IPS DF 4.7 (cell line): ENCODE measurements at regions not wholly inside any gene's neighbourhood (a gene's known extent, or its start where the extent isn't known, plus 50 kb on each side); places are given as distances from the start of the nearest gene placed in this dataset.
"Not testable (repeated sequence)": the region's sequence is repeated elsewhere in the genome, so short reads cannot be mapped to it uniquely, and the experiment has no call there.

Experiments used
- DNase-seq: peaks from one replicate; pipeline ENCODE4 v3.0.0-alpha.2; 2013; ENCODE audit warnings: low spot score; ENCODE audit errors: extremely low read depth

- no peak for DNase-seq
These were observed 203.1 kb downstream of the ARHGEF9 start for GRCh38 chrX:63581906-63582305.

DNA sequence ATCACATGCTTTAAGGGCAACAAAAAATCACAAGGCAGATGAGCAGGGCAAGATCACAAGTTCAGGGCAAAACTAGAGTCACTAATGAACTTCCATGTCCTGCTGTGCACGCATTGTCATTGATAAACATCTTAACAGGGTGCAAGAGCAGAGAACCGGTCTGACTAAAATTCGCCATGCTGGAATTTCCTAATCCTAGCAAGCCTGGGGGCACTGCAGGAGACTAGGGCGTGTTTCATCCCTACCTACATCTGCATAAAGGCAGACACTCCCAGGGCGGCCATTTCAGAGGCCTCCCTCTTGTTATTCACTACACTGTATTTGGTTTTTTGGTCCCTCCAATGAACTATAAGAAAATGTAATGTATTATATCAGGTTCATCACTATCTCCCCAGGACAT is 203.6 kb downstream of the ARHGEF9 start:
- DNase-seq = no peak

DNA sequence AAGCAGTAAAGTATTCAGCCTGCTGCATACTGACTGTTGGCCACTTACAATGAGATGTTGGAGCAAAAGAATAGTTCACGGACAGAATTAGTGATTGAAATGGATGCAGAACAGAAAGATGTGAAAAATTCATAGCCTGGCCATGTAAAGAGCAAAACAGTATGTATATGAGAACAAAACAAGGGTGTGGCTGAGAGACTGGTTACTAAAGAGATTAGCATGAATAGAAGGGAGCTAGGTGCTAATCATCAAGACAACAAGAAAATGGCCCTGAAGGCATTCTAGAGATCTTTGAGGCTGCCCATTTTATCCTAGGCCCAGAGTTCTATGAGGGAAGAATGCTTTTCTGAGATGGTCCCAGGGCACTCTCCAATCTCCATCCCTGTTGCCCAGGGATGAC is 208.5 kb downstream of the ARHGEF9 start:
- DNase-seq = no peak

GRCh38 chrX:63575700-63576099 is 209.3 kb downstream of the ARHGEF9 start:
- DNase-seq = not testable (repeated sequence)

- no peak for DNase-seq
These were observed 215.7 kb upstream of the SPIN4 start for GRCh38 chrX:63566856-63567255.

DNA sequence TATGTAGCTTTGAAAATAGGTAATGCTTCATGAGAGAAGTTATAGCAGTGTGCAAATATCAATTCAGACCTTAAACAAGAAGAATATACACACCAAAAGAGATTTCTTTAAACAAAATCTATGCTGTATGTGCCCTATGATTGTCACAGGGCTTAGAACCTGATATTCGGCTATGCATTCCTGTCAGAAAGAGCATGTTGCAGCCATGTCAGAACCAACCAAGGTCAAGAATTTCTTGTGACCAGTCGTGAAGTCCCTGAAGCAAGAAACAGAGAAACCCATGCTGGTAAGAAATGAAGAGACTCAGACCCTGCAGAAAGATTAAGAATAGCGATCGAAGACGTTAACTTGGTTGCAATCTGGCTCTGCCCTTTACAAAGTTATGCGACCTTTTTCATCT is 210.3 kb upstream of the SPIN4 start:
- DNase-seq = no peak

DNA sequence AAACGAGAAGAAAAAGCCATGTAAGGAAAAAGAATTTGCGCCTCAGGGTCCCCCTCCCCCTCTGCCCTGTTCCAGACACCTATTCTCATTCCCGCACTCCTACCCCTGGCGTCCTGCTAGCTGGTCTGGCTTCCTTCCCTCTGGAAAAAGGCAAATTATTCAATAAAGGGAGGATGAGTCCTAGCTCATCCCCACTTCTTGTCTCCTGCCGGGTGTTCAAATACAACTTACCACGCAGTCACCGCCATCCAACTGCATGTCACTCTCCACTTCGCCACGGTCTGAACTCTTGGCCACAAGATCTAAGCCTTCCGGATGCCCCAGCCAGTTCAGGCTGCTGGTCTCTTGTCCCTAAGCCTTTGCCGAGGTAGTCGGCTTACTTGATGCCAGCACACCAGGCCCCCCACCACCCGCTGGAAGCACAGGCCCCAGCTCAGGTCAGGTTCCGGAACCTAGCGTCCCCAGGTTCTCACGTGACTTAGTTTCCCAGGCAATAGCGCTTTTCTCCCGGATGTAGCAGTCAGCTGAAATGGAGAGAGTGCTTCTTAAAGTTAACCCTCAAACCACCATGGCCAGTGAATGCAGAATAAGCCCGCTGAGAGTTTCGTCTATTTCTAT is 209.6 kb upstream of the SPIN4 start:
- DNase-seq = no peak

DNA sequence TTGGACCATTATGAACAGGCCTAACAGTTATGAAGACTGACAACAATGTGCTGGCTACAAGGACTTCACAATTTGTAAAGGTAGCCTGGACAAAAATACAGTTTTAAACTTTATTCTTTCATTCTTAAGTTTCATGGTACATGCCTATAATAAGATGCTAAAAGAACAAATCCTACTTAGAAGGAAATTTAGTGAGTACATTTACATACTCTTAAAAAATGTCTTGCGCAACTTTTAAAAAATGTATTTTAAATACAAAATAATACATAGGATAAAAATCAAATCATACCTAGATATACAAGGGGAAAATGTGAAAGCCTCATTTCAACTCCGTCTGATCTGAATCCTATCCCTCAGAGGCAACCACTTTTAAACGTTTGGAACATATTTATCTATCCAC is 200.7 kb upstream of the SPIN4 start:
- no peak for DNase-seq

DNA sequence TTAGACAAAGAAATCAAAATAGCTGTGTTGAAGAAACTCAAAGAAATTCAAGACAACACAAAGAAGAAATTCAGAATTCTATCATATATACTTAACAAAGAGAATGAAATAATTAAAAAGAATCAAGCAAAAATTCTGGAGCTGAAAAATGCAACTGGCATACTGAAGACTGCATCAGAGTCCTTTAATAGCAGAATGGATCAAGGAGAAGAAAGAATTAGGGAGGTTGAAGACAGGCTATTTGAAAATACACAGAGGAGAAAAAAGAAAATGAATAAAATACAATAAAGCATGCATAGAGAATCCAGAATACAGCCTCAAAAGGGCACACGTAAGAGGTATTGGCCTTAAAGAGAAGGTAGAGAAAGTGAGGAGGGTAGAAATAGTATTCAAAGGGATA is 179.5 kb upstream of the SPIN4 start:
- DNase-seq = no peak

- DNase-seq = no peak
These were observed 178.8 kb upstream of the SPIN4 start for GRCh38 chrX:63529961-63530360.

- DNase-seq = no peak
These were observed 175.7 kb upstream of the SPIN4 start for GRCh38 chrX:63526863-63527262.

DNA sequence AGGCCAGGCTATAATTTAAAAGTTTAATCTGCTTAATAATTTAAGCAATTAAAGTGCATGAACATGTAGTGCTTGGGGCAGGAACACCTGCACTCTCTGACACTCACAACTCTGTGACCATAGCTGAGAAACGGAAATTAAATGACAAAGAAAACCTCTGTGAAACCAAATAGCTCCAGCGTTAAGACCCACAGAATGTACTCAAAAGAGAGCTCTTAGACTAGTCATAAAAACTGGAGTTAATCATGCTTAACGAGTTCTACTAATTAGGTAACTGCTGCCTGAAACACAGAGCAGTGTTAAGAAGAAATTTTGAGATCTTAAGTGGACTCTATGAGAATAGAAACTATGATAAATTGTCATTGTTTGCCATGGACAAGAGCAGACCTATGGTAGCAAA is 174.4 kb upstream of the SPIN4 start:
- no peak for DNase-seq

DNA sequence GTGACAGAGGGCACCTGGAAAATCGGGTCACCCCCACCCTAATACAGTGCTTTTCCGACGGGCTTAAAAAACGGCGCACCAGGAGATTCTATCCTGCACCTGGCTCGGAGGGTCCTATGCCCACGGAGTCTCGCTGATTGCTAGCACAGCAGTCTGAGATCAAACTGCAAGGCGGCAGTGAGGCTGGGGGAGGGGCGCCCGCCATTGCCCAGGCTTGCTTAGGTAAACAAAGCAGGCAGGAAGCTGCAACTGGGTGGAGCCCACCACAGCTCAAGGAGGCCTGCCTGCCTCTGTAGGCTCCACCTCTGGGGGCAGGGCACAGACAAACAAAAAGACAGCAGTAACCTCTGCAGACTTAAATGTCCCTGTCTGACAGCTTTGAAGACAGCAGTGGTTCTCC is 168.2 kb upstream of the SPIN4 start:
- not testable (repeated sequence) for DNase-seq

DNA sequence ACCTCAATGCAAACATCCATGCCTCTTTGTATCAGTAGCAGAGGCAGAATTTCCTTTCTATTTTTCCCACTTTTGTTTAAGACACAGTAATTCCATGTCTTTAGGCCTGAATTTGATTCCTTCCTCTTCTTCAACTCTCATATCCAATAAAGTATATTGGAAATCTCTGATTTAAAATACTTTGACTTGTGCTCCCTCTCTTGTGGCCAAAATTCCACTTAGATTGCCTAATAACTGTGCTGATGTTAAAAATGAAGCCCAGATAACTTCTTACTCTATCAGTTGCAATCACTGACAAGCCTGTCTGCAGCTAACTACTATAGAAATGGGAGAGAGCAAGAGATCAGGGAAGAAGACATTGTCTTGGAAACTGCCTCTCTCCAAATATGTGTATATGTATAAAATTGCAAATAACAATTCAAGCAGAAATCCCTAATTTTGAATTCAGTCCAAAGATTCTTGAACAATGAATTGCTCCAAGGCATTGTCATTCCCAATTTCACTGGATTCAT is 163.5 kb upstream of the SPIN4 start:
- DNase-seq = no peak

GRCh38 chrX:63513825-63514568 is 162.9 kb upstream of the SPIN4 start:
- DNase-seq = no peak

- no peak for DNase-seq
These were observed 160.2 kb upstream of the SPIN4 start for GRCh38 chrX:63511361-63511760.

- no peak for DNase-seq
These were observed 157.5 kb upstream of the SPIN4 start for GRCh38 chrX:63508668-63509067.

GRCh38 chrX:63506320-63506719 is 155.2 kb upstream of the SPIN4 start:
- DNase-seq = no peak

DNA sequence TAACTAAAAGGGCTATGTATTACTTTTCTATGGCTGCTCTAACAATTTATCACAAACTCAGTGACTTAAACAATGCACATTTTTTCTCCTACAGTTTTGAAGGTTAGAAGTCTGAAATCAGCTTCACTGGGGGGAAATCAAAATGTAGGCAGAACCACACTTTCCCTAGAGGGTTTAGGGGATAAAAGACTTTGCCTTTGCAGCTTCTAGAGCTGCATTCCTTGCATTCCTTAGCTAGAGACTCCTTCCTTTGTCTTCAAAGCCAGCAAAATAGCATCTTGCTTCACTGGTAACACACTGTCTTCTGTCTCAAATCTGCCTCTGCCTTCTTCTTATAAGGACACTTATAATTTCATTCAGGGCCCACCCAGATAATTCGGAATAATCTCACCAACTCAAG is 152.4 kb upstream of the SPIN4 start:
- DNase-seq = peak; percentile 28

GRCh38 chrX:63488546-63489373 is 137.6 kb upstream of the SPIN4 start:
- DNase-seq = no peak

GRCh38 chrX:63475200-63475599 is 124.1 kb upstream of the SPIN4 start:
- DNase-seq = no peak

DNA sequence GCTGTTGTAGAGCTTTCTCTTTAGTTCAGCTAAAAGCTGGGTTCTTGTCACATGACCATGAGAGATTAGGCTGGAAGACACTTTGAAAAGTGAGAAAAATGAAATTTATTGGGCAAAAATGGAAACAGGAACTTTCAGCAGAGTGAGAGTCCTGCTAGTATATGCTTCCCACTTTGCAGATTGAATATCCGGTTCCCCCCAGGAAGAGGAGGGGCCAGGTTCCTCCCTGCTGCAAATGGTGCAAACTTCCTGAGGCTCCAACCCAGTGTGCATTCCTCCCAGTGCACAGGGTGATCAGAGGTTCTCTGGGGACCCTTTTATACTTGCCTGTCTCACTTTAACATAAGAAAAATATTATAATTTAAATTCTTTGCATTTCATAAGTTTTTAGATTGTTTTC is 119.9 kb upstream of the SPIN4 start:
- DNase-seq = no peak
